T-helper 2 cell treated with Interferon-gamma antibody and Interleukin-4, amounts not matched to agents 100 ng/mL and 5 ng/mL, for 36 hours (primary cell): ENCODE measurements at regions not wholly inside any gene's neighbourhood (a gene's known extent, or its start where the extent isn't known, plus 50 kb on each side); places are given as distances from the start of the nearest gene placed in this dataset.

Source experiments
- intact Hi-C: fragments of 100-400 bp; cut with micrococcal nuclease; formaldehyde crosslinking; loops from one replicate; pipeline ENCODE4 v1.15.1; 2023

GRCh38 chr1:57674801-57675200 lies 250.9 kb upstream of the DAB1 start:
- intact Hi-C loops = no loop called here

DNA sequence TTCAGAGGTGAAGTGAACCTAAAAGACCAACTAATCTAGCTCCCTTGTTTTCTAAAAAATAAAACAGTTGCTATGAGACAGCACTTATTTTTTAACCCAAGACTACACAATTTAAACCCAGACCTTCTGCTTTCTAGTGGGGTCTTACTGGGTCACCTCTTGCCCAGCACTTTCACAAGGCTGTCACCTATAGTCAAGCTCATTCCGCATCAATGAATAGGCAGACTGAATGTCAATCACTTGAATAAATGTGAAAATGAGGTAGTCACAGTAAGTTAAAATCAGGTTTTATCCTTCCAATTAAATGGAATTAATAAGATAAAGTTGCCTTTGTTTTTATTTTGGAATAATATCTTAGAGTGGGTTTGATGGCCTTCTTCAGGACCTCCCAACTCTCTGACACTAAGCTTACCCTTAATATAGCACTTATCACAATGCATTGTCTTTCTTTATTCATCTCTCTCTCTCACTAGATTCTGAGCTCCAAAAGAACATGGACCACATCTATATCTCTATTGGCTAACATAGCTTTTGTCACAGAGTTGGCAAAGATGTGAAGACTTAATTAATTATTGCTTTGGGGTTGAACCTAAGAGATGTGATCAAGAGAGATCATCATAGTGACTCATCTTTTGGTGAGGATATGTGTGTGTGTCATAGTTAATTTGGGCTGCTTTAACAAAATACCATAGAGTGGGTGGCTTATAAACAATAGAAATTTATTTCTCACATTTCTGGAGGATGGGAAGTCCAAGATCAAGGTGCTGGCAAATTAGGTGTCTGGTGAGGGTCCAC lies 248.7 kb upstream of the DAB1 start:
- intact Hi-C loops = no loop called here

DNA sequence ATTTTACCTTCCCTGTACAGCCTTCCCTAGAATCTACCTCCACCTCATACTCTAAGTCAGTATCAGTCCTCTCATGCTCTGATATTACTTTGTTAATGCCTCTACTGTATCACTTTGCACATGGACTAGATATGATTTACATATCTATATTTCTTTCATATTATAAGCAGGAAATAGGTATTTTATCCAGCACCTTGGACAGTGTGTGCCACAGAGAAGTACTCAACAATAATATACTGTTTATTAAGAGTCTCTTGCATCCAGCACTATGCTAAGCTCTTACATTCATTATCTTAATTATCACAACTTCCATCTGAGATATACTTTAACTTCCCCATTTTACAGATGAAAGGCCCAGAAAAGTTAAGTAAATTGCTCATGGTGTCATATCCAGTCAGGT lies 247.9 kb upstream of the DAB1 start:
- intact Hi-C loops = no loop called here

DNA sequence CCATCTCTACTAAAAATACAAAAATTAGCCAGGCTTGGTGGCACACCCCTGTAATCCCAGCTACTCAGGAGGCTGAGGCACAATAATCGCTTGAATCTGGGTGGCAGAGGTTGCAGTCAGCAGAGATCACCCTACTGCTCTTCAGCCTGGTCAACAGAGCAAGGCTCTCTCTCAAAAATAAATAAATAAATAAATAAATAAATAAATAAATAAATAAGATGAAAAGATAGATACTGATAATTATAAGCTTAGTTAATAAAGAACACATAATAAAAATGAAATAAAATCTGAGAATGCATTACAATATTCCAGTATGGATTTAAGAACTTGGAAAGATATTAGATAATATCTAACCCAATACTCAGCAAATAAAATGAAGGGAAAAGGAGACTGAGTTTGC lies 235.9 kb upstream of the DAB1 start:
- intact Hi-C loops = no loop called here

DNA sequence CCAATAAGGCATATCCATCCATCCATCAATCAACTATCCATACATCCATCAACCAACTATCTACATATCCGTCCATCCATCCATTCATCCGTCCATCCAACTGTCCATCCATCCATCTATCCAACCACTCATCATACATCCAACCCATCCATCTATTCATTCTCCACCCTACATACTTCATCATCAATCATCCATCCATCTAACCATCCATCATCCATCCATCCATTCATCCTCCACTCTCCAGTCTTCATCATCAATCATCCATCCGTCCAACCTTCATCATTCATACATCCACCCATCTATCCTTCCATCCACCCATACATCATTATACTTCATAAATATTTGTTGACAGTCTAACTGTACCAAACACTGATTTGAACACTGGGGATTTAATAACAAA lies 231.3 kb upstream of the DAB1 start:
- intact Hi-C loops = no loop called here

DNA sequence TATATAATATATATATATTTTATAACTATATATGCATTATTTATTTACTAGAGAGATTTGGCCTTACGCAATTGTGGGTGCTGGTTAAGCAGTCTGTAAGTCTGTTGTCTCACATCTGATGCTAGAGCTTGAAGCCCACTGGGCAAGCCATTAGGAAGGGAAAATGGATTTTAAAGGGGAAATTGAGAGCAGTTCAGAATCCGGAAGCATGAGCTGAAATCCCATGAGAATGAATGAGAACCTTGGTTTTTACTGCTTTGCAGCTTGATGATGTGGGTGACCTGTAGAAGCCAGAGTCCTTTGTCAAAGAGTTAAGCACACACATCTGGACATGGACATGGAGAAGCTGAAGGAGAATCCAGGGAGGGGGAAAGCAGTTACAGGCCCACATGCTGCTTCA lies 220.8 kb upstream of the DAB1 start:
- intact Hi-C loops = no loop called here

- intact Hi-C loops = no loop called here
Observed at GRCh38 chr1:57638239-57638638, 214.4 kb upstream of the DAB1 start.

GRCh38 chr1:57637155-57637554 lies 213.3 kb upstream of the DAB1 start:
- intact Hi-C loops = no loop called here

- intact Hi-C loops = no loop called here
Observed at GRCh38 chr1:57633881-57634280, 210.0 kb upstream of the DAB1 start.

GRCh38 chr1:57633056-57633455 lies 209.2 kb upstream of the DAB1 start:
- intact Hi-C loops = no loop called here

GRCh38 chr1:57632401-57632800 lies 208.5 kb upstream of the DAB1 start:
- intact Hi-C loops = no loop called here

DNA sequence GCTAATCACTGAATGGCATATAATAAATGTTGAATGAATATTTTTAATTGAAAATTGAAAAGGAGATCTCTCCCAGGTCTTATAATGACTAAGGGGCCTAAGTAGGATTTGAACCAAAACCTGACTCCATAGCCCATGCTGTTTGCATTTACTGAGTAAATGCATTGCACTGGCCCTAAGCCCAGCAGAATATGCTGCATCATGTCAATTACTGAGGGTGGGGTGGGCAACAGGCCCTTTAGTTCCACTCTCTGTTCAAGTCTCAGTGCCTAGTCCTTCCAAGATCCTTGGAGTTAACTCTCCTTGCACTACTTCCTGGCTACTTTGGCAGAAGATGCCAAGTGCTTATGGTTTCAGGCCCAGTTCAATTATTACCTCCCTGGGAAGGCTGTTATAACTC lies 203.8 kb upstream of the DAB1 start:
- intact Hi-C loops = no loop called here

- intact Hi-C loops = no loop called here
Observed at GRCh38 chr1:57623791-57624538, 200.1 kb upstream of the DAB1 start.

- intact Hi-C loops = no loop called here
Observed at GRCh38 chr1:57623039-57623790, 199.4 kb upstream of the DAB1 start.

GRCh38 chr1:57621776-57622175 lies 197.9 kb upstream of the DAB1 start:
- intact Hi-C loops = no loop called here

- intact Hi-C loops = no loop called here
Observed at GRCh38 chr1:57620605-57621004, 196.7 kb upstream of the DAB1 start.

GRCh38 chr1:57616921-57617320 lies 193.1 kb upstream of the DAB1 start:
- intact Hi-C loops = no loop called here

- intact Hi-C loops = no loop called here
Observed at GRCh38 chr1:57615956-57616355, 192.1 kb upstream of the DAB1 start.

DNA sequence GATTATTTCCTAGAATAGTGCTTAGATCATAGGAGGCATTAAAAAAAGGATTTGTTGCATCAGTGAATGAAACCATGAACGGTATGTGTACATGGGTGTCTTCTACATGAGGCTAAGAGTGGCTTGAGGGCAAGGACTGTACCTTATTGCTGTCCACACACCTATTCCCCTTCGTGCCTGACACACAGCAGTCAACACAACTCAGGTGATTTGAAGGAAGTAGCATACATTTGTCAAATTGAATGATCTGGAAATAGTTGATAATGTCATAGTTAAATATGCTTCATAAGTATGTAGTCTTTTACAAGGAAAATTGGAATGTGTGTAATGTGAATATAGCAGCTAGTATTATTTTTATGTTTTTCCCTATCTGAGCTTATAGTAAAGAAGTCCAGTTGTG lies 189.0 kb upstream of the DAB1 start:
- intact Hi-C loops = no loop called here

DNA sequence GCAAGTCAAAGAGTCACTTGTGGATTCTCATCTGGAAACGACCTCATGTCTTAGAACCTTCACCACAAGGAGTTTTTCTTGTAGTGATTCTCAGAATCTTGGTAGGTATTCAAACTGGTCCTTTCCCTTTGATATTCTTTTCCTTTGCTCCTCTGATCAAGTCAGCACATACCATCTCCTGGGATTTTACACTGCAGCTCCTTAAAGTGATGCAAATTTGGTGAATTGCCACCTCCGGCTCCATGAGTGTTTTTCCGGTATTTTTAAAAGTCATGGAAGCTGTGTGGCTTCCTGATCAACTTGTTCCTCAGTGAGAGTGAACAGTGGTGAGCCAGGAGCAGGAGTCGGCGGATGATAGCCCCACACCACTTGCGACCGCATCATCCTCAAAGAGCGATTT lies 182.1 kb upstream of the DAB1 start:
- intact Hi-C loops = no loop called here

DNA sequence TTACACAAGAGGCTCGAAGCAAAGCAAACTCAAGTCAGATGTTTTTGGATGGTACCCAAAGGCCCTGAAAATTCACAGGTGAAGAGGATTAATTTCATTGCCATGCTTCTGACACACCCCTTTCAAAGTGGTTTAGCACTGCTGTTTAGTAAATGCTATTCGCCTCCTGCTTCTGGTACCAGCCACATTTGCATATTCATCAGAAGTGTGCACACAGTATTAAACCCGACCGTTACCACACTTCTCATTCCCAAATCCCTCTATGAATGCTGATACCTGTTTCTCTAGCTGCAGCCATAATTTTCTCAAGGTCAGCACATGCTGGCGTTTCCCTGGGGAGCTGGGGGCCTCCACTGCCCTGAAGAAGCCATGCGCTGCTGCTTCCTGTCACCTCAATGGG lies 179.8 kb upstream of the DAB1 start:
- intact Hi-C loops = no loop called here

GRCh38 chr1:57600424-57600823 lies 176.6 kb upstream of the DAB1 start:
- intact Hi-C loops = no loop called here
